SK-N-MC (cell line): ENCODE measurements at regions not wholly inside any gene's neighbourhood (a gene's known extent, or its start where the extent isn't known, plus 50 kb on each side); places are given as distances from the start of the nearest gene placed in this dataset.

Experiments used
- EZH2 ChIP-seq: fragments of 200-600 bp; sonication (generic); IDR thresholded peaks from one replicate; pipeline ENCODE4 v1.6.1; 2017; ENCODE audit warnings: antibody characterized with exemption
- FOXP2 ChIP-seq: optimal IDR thresholded peaks from 2 replicates; pipeline ENCODE3; 2011; ENCODE audit warnings: mild to moderate bottlenecking, moderate library complexity; ENCODE audit not compliant: insufficient read depth; ENCODE audit errors: extremely low read length, control extremely low read depth
- POLR2AphosphoS5 ChIP-seq: IDR thresholded peaks from 2 replicates; pipeline ENCODE4 v1.6.1; 2012; ENCODE audit warnings: mild to moderate bottlenecking, low read depth, low read length, borderline replicate concordance

DNA sequence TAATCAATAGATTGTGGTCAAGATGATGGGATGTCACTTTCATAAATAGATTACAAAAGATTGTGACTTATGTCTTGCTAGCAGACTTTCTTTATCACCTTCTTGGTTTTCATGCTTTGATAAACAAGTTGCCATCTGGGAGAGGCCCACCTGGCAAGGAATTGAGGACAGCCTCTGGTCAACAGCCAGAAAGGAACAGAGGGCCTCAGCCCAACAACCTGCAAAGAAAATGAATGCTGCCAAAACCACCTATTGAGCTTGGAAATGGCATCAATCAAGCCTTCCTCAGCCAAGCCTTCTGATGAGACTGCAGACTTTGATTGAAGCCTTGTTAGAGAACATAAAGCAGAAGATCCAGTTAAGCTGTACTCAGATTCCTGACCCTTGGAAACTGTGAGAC lies 288.6 kb downstream of the SPRY2 start:
- TF ChIP-seq POLR2AphosphoS5 (no peak), FOXP2 (no peak), EZH2 (no peak)
